ENCODE measurements at regions not wholly inside any gene's neighbourhood (a gene's known extent, or its start where the extent isn't known, plus 50 kb on each side); places are given as distances from the start of the nearest gene placed in this dataset.

DNA sequence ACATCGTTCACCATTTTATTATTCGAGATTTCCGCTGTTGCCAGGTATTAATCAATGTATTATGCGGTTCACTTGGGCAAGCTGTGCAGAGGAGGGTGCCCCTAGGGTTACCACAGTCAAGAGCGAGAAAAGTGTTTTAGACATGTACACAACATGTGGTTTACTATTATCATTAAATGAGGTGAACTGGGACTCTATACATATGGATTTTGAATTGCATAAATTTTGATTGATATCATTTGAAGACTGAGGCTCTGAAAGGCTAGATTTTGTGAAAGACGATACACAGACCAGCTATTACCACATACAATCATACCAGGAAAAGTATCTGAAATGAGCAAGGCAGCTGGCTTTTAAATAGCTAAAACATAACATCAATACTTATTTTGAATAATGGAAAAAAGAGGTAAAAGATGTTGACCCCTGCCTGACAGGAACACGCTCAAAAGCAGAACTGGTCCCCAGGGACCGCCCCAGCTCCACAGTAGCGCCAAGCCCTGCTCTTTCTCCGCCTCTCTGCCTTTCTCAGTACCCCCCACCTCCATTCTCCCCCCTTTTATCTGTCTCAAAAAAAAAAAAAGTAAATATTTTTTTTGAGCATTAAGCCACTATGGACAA, 413.4 kb upstream of the MKI67 start:
- no peak for TF ChIP-seq EZH2 (IDR thresholded peaks at IDR 0.05; ENCODE audit: borderline replicate concordance, low read length)
- TF ChIP-seq, protein P1, sequence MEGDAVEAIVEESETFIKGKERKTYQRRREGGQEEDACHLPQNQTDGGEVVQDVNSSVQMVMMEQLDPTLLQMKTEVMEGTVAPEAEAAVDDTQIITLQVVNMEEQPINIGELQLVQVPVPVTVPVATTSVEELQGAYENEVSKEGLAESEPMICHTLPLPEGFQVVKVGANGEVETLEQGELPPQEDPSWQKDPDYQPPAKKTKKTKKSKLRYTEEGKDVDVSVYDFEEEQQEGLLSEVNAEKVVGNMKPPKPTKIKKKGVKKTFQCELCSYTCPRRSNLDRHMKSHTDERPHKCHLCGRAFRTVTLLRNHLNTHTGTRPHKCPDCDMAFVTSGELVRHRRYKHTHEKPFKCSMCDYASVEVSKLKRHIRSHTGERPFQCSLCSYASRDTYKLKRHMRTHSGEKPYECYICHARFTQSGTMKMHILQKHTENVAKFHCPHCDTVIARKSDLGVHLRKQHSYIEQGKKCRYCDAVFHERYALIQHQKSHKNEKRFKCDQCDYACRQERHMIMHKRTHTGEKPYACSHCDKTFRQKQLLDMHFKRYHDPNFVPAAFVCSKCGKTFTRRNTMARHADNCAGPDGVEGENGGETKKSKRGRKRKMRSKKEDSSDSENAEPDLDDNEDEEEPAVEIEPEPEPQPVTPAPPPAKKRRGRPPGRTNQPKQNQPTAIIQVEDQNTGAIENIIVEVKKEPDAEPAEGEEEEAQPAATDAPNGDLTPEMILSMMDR (IDR thresholded peaks at IDR 0.05; ENCODE audit: low read length), result no peak
